ENCODE measurements at regions not wholly inside any gene's neighbourhood (a gene's known extent, or its start where the extent isn't known, plus 50 kb on each side); places are given as distances from the start of the nearest gene placed in this dataset.

DNA sequence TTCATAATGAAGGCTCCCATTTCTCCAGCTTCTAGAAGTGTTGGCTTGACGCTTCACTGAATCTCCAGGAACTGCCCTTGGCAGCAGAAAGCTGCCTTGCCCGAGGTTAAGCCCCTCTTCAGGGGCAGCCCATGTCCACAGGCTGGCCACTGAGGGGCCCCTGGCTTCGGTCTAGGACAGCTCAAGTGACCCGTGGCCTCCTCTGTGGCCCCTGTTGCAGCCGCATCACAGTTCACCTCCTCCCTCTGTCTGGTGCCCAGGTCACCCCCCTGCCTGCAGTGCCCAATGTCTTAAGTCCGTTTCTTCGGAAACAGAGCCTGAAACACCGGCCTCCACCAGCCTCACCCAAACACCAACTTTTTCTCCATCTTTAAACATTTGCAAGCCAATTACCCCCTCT lies 279.2 kb upstream of the MKI67 start:
- no peak for DNase-seq (ENCODE audit: low read depth in 2 of 2)
- TF ChIP-seq CTCF (IDR thresholded peaks at IDR 0.05; ENCODE audit: low read depth, low read length): no peak
- H3K4me3 ChIP-seq (replicated peaks in 1 of 2; ENCODE audit: low read depth in 2 of 2, low read length in 2 of 2): no peak overlapping the region

DNA sequence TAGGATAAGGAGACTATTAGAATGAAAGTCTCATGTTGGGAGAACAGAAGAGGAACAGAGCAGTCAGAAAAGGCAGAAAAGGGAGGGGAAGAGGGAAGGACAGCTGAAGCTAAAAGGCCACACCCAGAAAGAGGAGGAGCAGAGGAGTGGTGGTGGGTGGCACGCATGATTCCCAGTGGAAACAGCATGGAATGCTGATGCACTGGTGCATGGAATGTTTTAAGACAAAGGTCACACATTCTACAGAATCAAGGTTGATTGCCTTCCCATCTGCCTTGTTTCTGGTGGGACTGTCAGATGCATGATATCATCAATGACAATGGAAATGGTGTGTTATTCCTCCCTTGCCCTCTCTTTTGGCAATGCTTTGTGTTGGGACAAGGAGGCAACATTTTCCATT lies 285.4 kb upstream of the MKI67 start:
- no peak for DNase-seq (ENCODE audit: low read depth in 2 of 2)
- no peak overlapping the region for H3K4me3 ChIP-seq (replicated peaks in 1 of 2; ENCODE audit: low read depth in 2 of 2, low read length in 2 of 2)
- TF ChIP-seq CTCF (IDR thresholded peaks at IDR 0.05; ENCODE audit: low read depth, low read length): no peak

- H3K4me3 ChIP-seq (replicated peaks in 1 of 2; ENCODE audit: low read depth in 2 of 2, low read length in 2 of 2): no peak overlapping the region
- no peak for TF ChIP-seq CTCF (IDR thresholded peaks at IDR 0.05; ENCODE audit: low read depth, low read length)
- DNase-seq (ENCODE audit: low read depth in 2 of 2): no peak
These were observed 288.3 kb upstream of the MKI67 start for GRCh38 chr10:128414568-128414967.

- no peak for DNase-seq (ENCODE audit: low read depth in 2 of 2)
- H3K4me3 ChIP-seq (replicated peaks in 1 of 2; ENCODE audit: low read depth in 2 of 2, low read length in 2 of 2): no peak overlapping the region
- no peak for TF ChIP-seq CTCF (IDR thresholded peaks at IDR 0.05; ENCODE audit: low read depth, low read length)
These were observed 290.0 kb upstream of the MKI67 start for GRCh38 chr10:128416231-128416630.

DNA sequence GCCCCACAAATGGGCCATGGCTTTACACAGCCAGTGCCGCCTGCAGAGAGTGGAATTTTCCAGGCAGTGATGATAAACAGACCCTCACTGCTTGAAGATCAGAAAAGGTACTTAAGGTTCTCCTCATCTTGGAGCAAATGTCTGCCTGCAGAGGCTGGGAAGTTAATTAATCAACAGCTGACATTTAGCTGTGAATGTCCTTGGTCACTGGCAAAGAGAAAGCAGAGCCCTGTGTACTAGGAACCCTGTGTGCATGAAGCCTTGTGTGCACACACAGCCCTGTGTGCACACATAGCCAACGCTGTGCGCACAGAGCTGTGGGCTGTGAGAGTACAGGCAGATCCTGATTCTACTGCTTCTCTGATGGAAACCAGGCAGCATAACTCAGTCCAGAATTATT lies 291.6 kb upstream of the MKI67 start:
- no peak for DNase-seq (ENCODE audit: low read depth in 2 of 2)
- TF ChIP-seq CTCF (IDR thresholded peaks at IDR 0.05; ENCODE audit: low read depth, low read length): no peak
- no peak overlapping the region for H3K4me3 ChIP-seq (replicated peaks in 1 of 2; ENCODE audit: low read depth in 2 of 2, low read length in 2 of 2)

GRCh38 chr10:128418819-128419218 lies 292.6 kb upstream of the MKI67 start:
- TF ChIP-seq CTCF (IDR thresholded peaks at IDR 0.05; ENCODE audit: low read depth, low read length): no peak
- no peak overlapping the region for H3K4me3 ChIP-seq (replicated peaks in 1 of 2; ENCODE audit: low read depth in 2 of 2, low read length in 2 of 2)
- DNase-seq (ENCODE audit: low read depth in 2 of 2): no peak

DNA sequence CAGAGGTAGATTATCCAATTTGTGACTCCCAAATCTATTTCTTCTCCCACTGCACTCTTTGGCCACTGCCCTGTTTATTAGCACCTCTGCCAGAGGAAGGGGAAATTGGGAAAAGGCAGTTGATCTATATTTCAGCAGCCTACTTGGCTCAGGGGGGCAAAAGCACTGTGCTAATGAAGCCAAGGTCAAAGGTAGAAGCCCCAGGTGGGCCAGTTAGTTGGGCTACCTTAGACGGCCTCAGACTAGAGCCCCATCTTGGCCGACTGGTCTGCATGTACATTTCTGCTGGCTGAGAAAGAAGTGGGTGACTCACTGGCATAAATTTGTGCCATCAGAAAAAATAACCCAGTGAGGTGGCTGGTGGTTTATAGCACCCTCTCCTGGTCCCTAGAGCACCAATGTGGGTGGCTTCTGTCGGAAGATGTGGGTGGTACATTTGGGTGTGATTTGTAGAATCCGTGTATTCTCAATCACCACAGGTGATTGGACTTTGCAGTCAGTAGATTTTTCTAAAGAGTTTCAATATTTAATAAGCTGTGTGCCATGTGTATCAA lies 293.3 kb upstream of the MKI67 start:
- H3K4me3 ChIP-seq (replicated peaks in 1 of 2; ENCODE audit: low read depth in 2 of 2, low read length in 2 of 2): no peak overlapping the region
- no peak for TF ChIP-seq CTCF (IDR thresholded peaks at IDR 0.05; ENCODE audit: low read depth, low read length)
- no peak for DNase-seq (ENCODE audit: low read depth in 2 of 2)
